AG08395 (cell line): ENCODE measurements at regions not wholly inside any gene's neighbourhood (a gene's known extent, or its start where the extent isn't known, plus 50 kb on each side); places are given as distances from the start of the nearest gene placed in this dataset.
"Not testable (repeated sequence)": the region's sequence is repeated elsewhere in the genome, so short reads cannot be mapped to it uniquely, and the experiment has no call there.

ENCODE experiments used
- DNase-seq: peaks from one replicate; pipeline ENCODE4 v3.0.0; 2012; ENCODE audit warnings: mixed read lengths, low spot score

DNA sequence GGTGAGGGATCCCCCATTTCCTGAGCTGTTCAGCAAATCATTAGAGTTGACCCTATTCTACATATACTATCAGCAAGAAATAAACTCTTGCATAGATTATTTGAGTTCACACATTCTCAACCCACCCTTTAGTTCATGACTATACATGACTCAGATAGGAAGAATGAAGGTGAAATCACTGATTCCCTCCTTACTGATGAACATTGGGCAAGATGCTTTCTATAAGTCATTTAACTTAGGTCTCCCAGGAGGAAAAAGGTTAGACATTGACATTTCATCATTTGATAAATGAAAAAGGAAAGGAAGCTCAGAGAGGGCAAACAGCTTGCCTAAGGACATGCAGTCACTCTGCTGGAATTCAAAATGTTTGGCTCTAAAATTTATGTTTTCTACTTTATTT, 408.0 kb downstream of the TMEM182 start:
- no peak for DNase-seq

- DNase-seq = no peak
Observed at GRCh38 chr2:103172821-103173220, 411.0 kb downstream of the TMEM182 start.

GRCh38 chr2:103174711-103175110, 412.9 kb downstream of the TMEM182 start:
- DNase-seq = no peak

DNA sequence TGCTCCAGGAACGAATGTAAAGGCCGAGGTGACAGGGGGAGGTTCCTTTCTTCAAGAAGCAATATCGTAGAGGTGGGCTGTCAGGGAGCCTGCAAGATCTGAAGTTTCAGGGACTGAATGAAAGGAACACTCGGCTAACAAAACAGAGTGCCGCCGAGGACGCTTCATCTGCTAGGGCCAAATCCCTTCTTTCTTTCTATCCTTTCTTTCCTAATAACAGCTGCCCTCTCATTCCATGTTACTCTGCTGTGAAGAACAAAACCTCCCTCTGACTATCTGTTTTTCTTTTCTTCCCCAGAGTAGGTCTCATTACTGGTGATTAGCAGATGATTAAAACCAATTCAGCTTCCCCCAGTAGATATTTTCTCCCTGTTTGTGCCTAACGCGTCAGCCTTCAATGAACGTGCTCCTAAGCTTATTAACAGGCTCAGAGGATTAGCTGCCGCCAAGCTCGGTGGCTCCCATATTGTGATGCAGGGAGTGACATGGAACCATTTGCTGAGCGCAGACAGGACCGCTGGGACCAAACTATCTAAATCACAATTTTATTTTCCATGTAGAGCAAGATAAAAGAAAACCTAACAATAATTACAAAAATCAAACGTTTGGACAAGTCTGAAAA, 414.6 kb downstream of the TMEM182 start:
- DNase-seq = no peak

GRCh38 chr2:103179798-103180197, 418.0 kb downstream of the TMEM182 start:
- DNase-seq = no peak

GRCh38 chr2:103183061-103183460, 421.2 kb downstream of the TMEM182 start:
- DNase-seq = no peak

DNA sequence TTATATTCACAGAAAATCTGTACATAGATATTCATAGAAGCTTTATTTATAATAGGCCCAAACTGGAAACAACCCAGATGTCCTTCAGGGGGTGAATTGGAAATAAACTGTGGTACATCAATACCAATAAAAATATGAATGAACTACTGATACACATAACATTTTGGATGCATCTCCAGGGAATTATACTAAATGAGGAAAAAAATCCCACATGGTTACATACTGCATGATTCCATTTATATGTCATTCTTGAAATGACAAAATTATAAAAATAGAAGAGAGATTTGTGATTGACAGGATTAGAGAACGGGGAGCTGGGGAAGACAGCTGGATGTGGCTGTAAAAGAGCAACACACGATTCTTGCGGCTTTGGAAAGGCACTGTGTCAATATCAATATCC, 435.0 kb downstream of the TMEM182 start:
- DNase-seq = no peak

GRCh38 chr2:103200774-103201173, 438.9 kb downstream of the TMEM182 start:
- not testable (repeated sequence) for DNase-seq

DNA sequence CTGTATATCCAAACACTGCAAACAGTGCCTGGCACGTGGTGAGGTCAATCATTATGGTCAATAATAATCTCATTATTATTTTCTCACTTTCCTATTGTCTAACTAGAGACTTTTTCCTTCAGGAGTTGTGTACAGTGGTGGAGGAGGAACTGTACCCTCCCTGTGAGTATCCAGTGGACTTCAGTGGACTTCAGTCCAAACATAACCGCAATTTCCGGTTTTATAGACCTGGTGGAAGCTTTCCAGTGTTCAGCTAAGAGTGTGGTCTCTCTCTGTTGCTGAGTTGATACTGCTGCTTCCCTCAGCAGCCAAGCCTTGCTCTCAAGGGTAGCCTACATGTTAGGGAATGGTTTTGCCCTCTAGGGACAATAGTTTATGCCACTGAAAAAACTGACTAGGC, 447.1 kb downstream of the TMEM182 start:
- DNase-seq = no peak

GRCh38 chr2:103213028-103213542, 451.3 kb downstream of the TMEM182 start:
- DNase-seq = no peak

DNA sequence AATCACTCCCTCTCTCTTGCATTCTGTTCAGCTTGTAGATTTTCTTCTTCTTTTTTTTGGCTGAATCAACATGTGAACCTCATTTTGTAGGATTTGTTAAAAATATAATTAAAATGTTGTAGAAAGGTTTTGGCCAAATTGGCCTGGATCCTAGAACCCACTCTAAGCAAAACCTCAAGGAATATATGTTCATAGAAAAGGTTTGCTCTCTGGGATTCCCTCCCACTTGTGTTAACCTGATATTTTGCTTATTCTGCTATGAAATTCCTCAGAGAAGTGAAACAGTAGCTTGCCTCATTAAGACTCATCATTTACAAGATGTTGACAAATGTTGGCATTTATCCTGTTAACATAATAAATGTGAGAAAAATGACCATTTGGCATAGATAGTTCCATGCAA, 456.7 kb downstream of the TMEM182 start:
- no peak for DNase-seq

DNA sequence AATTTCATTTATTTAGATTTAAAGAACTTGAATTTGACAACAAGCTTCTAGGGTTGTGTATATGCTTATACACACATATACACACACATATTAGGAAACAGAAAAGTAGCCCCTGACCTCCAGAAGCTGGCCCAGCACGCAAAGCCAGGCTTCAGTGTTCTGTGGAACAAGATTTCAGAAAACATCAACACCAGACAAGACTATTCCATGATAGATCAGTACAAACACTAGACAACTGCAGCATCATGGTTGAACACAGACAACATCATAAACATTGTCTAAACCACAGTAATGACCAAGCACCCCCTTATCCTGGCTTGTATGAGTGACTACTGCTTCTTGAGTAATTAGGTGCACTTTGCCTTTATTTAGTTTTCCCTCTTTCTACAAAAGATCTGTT, 457.6 kb downstream of the TMEM182 start:
- DNase-seq = no peak

- DNase-seq = no peak
Observed at GRCh38 chr2:103222969-103223368, 461.1 kb downstream of the TMEM182 start.

DNA sequence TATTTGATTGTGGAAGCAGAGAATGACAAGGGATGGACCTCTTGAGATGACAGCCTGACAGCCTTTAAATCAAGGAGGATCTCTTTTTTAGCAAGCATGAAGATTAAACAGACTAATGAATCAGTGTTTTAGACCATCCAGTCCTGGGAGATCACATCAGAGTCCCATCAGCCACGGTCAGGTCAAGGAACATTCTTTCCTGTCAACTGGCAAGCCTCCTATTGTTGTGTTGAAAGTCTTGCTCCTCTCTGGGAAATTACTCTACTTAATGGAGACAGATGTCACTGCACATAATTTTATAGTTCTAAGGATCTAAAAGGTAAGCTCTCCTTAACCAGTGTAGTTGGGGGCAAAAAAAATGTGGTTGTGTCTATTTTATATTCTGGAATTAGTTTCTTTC, 469.0 kb downstream of the TMEM182 start:
- DNase-seq = no peak

DNA sequence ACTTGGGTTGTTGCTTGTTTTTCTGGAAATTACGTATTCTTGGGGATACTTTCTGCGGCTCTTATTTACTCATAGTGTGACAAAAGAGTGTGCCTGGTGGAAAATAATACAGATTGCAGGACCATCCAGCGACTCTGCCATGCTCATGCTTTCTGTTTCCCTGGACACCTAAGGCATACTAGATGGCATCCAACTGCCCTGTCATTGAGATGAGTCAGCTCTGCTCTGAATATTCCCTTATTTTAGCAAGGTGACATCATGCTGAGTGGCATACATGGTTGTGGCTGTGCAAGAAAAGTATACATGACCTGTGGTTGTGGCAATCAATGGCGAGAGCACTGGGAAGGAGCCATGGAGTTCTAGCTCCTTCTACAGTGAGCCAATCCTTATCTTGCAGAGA, 471.0 kb downstream of the TMEM182 start:
- no peak for DNase-seq

DNA sequence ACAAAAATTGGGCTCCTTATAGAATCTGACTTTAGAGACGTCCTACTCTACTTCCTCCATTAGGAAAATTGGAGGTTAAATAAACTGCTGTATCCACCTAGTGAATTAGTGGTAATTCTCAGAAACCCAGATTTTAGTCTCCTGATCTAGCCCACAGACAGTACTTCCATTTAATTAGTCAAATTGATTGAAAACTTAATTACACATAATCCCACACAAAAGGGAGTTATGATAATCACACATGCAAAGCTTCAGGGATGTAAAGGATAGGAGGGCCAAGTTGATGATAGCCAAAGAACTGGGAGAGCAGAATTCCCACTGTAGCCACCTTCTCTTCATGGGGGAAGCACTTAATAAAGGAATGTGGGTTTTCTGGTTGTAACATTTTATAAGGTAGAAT, 471.9 kb downstream of the TMEM182 start:
- DNase-seq = no peak

GRCh38 chr2:103235283-103235682, 473.5 kb downstream of the TMEM182 start:
- no peak for DNase-seq

DNA sequence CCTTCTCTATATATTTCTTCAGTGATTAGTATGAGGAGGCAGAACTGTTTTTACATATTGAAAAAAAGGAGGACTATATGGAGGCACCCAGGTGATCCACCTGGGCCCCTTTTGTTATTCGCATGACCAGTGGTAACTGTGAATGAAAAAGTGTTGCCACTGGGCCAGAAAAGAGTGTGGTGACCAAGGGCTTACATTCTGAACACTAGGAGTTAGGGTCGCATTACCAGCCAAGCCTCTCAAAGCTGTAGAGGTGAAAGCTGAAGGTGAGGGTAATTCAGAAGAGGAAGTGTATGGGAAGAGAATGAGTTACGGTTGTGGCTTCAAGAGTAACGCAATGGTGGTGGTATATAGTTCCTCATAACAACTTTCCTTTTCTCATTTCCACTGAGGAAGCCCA, 487.6 kb downstream of the TMEM182 start:
- DNase-seq = no peak

DNA sequence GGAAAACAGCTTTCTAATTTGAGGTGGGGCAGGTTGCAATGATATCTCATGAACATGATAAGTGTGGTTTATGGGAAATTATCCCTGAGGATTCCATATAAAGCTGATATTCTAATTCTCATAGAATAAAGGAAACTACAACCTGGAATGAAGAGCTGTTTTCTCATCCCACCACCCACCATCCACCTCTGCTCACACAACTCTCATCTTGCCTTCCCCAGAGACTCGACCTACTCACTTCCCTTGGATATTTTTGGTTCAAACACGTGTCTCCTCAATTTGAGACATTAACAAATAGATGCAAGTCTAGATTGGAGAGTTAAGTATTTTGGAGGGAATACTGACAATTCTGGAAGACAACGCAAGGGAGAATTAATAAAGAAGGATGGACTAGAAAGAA, 490.9 kb downstream of the TMEM182 start:
- no peak for DNase-seq

DNA sequence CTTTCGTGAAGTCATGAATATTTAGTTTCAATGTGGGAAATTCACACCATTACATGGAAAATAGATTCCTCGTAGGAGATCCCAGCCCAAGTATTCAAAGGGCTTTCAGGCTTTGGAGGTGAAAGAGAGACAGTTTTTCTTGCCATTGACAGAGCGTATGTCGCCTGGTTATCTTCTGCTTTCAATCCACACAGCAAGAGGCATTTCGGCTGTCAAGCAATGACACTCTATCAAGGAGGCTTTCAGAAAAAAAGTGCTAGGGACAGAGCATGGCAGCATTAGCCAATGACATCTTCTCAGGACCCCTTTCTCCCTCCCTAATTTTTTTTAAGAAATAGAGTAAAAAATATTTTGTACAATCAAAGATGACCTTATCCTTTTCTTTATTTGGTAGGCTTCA, 492.8 kb downstream of the TMEM182 start:
- no peak for DNase-seq

DNA sequence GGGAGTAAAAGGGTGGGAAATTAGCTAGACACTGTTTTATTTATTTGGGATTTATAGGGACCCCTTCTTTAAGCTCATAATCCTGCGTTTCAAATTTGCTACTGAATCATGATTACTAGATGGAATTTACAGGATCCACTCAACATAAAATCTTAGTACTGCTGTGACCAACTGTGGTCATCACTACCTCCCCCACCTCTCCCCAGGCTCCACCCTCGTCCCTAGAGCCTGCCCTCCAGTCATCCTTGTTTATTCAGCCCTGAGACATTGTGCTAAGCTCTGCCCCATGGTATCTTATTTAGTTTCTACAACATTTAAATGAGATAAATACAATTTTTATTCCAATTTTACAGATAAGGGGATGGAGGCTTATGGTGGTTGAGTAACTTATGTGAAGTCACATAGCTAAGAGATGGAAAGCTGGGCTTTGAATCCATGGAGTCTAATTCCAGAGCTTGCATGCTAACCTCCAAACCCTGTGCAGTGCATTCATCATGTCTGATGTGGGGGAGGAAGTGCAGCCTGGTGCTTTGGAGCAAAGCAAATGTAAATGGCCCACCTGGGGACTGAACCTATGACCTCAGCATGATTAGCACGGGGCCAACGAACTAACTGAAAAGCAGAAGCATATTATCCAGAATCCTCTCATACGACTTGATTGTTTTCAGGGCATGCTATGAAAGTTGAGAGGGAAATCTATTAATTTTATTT, 502.4 kb downstream of the TMEM182 start:
- no peak for DNase-seq

DNA sequence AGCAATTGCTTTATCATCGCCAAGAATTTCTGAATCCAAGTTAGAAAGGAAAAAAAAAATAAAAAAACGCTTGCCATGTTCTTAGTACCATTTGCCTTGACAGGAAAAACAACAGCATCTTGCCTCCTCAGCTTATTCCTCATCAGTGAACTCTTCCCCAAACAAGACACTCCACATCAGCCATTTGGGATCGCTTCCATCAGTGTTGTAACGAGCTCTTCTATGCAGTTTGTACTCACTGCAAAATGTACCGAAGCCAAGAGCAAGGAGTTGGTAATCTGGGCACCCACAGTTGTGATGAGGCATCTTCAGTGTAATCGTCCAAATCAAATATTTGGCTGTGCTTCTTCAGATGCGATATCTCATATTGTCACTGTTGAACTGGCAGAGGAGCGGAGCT, 503.7 kb downstream of the TMEM182 start:
- no peak for DNase-seq

DNA sequence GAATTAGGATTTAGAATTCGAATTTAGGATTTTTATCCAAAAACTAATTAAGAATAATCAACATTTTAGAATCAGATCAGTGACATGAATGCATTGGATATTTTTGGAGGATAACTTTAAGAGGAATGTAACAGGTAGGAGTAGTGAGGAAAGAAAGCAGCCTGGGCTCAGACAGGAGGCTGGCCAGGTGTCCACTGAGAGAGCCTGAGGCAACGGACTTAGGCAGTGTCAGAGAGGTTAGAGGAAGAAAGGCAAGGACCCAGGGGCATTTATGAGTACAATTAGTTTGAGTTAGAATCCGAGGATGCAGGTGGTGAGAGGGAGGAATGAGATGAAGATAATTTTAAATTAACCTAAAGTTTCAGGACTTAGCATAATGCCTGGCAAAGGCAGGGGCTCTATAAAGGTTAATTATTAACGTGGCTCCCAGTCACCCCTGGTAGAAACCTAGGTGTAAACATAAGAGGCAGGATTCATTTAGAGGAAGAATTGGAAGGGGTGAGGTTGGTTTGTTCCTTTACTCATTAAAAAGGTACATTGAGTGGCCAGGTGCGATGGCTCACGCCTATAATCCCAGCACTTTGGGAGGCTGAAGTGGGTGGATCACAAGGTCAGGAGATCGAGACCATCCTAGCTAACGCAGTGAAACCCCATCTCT, 507.1 kb downstream of the TMEM182 start:
- DNase-seq = no peak
